ENCODE measurements at regions not wholly inside any gene's neighbourhood (a gene's known extent, or its start where the extent isn't known, plus 50 kb on each side); places are given as distances from the start of the nearest gene placed in this dataset.

- Histone ChIP-seq H3K27me3 (ENCODE audit: control insufficient read depth, insufficient read depth, low read length) (no peaks in the 10 kb centered on the region), H3K36me3 (ENCODE audit: control insufficient read depth, insufficient read depth, low read length) (no peaks in the 10 kb centered on the region), H3K4me3 (ENCODE audit: low read depth, low read length) (no peak overlapping the region), H3K9me3 (ENCODE audit: control insufficient read depth, insufficient read depth, low read length) (peaks cover 1% of the 10 kb centered on the region), H3K27ac (ENCODE audit: low read depth, low read length) (no peak overlapping the region), H3K4me1 (ENCODE audit: control insufficient read depth, insufficient read depth, low read length) (peaks cover 10% of the 10 kb centered on the region)
- 81% methylated on average over 5 of the region's 6 CpGs for WGBS (ENCODE audit: insufficient coverage)
- no peak for DNase-seq (ENCODE audit: low read depth in 4 of 6, low spot score in 6 of 6)
Observed at GRCh38 chr9:91155181-91155580, 206.5 kb downstream of the AUH start.

GRCh38 chr9:91155746-91156376 is 205.9 kb downstream of the AUH start:
- H3K27me3 ChIP-seq (ENCODE audit: control insufficient read depth, insufficient read depth, low read length), result no peaks in the 10 kb centered on the region
- H3K36me3 ChIP-seq (ENCODE audit: control insufficient read depth, insufficient read depth, low read length), result no peaks in the 10 kb centered on the region
- 89% methylated on average over 6 of the region's 7 CpGs for WGBS (ENCODE audit: insufficient coverage)
- DNase-seq (ENCODE audit: low read depth in 4 of 6, low spot score in 6 of 6), result no peak
- no peak overlapping the region for H3K4me3 ChIP-seq (ENCODE audit: low read depth, low read length)
- H3K4me1 ChIP-seq (ENCODE audit: control insufficient read depth, insufficient read depth, low read length), result peaks cover 13% of the 10 kb centered on the region
- peaks cover 1% of the 10 kb centered on the region for H3K9me3 ChIP-seq (ENCODE audit: control insufficient read depth, insufficient read depth, low read length)
- H3K27ac ChIP-seq (ENCODE audit: low read depth, low read length), result no peak overlapping the region

GRCh38 chr9:91156451-91157234 is 205.1 kb downstream of the AUH start:
- DNase-seq (ENCODE audit: low read depth in 4 of 6, low spot score in 6 of 6), result no peak
- Histone ChIP-seq H3K36me3 (ENCODE audit: control insufficient read depth, insufficient read depth, low read length) (no peaks in the 10 kb centered on the region), H3K4me3 (ENCODE audit: low read depth, low read length) (no peak overlapping the region), H3K9me3 (ENCODE audit: control insufficient read depth, insufficient read depth, low read length) (peaks cover 1% of the 10 kb centered on the region), H3K27ac (ENCODE audit: low read depth, low read length) (no peak overlapping the region), H3K27me3 (ENCODE audit: control insufficient read depth, insufficient read depth, low read length) (no peaks in the 10 kb centered on the region), H3K4me1 (ENCODE audit: control insufficient read depth, insufficient read depth, low read length) (peaks cover 13% of the 10 kb centered on the region)
- 77% methylated on average over 7 of the region's 10 CpGs for WGBS (ENCODE audit: insufficient coverage)

- no peak overlapping the region for H3K4me3 ChIP-seq (ENCODE audit: low read depth, low read length)
- H3K27me3 ChIP-seq (ENCODE audit: control insufficient read depth, insufficient read depth, low read length), result no peaks in the 10 kb centered on the region
- no peak overlapping the region for H3K27ac ChIP-seq (ENCODE audit: low read depth, low read length)
- H3K4me1 ChIP-seq (ENCODE audit: control insufficient read depth, insufficient read depth, low read length), result peaks cover 16% of the 10 kb centered on the region
- H3K36me3 ChIP-seq (ENCODE audit: control insufficient read depth, insufficient read depth, low read length), result no peaks in the 10 kb centered on the region
- WGBS (ENCODE audit: insufficient coverage), result 100% methylated on average over 1 of the region's 2 CpGs
- no peak for DNase-seq (ENCODE audit: low read depth in 4 of 6, low spot score in 6 of 6)
- H3K9me3 ChIP-seq (ENCODE audit: control insufficient read depth, insufficient read depth, low read length), result peaks cover 1% of the 10 kb centered on the region
Observed at GRCh38 chr9:91157883-91158282, 203.8 kb downstream of the AUH start.

- Histone ChIP-seq H3K36me3 (ENCODE audit: control insufficient read depth, insufficient read depth, low read length) (no peaks in the 10 kb centered on the region), H3K9me3 (ENCODE audit: control insufficient read depth, insufficient read depth, low read length) (peaks cover 1% of the 10 kb centered on the region), H3K4me1 (ENCODE audit: control insufficient read depth, insufficient read depth, low read length) (peaks cover 17% of the 10 kb centered on the region), H3K27me3 (ENCODE audit: control insufficient read depth, insufficient read depth, low read length) (no peaks in the 10 kb centered on the region), H3K27ac (ENCODE audit: low read depth, low read length) (no peak overlapping the region), H3K4me3 (ENCODE audit: low read depth, low read length) (no peak overlapping the region)
- DNase-seq (ENCODE audit: low read depth in 4 of 6, low spot score in 6 of 6), result no peak
- 66% methylated on average over 4 of the region's 6 CpGs for WGBS (ENCODE audit: insufficient coverage)
Observed at GRCh38 chr9:91158286-91158685, 203.4 kb downstream of the AUH start.

GRCh38 chr9:91158946-91159345 is 202.8 kb downstream of the AUH start:
- WGBS (ENCODE audit: insufficient coverage), result 80% methylated on average over 1 of the region's 3 CpGs
- H3K27ac ChIP-seq (ENCODE audit: low read depth, low read length), result no peak overlapping the region

GRCh38 chr9:91159664-91160121 is 202.0 kb downstream of the AUH start:
- no peak overlapping the region for H3K4me3 ChIP-seq (ENCODE audit: low read depth, low read length)
- WGBS (ENCODE audit: insufficient coverage), result 25% methylated on average over 27 of the region's 27 CpGs
- no peak overlapping the region for H3K27ac ChIP-seq (ENCODE audit: low read depth, low read length)
- H3K27me3 ChIP-seq (ENCODE audit: control insufficient read depth, insufficient read depth, low read length), result no peaks in the 10 kb centered on the region
- peaks cover 17% of the 10 kb centered on the region for H3K4me1 ChIP-seq (ENCODE audit: control insufficient read depth, insufficient read depth, low read length)
- no peaks in the 10 kb centered on the region for H3K9me3 ChIP-seq (ENCODE audit: control insufficient read depth, insufficient read depth, low read length)
- H3K36me3 ChIP-seq (ENCODE audit: control insufficient read depth, insufficient read depth, low read length), result no peaks in the 10 kb centered on the region
- peak in 2 of 6 donors; percentile 25 to 44 for DNase-seq (ENCODE audit: low read depth in 4 of 6, low spot score in 6 of 6)

More at GRCh38 chr9:91158946-91159345, 202.8 kb downstream of the AUH start:
- Histone ChIP-seq H3K4me3 (ENCODE audit: low read depth, low read length) (no peak overlapping the region), H3K27me3 (ENCODE audit: control insufficient read depth, insufficient read depth, low read length) (no peaks in the 10 kb centered on the region), H3K36me3 (ENCODE audit: control insufficient read depth, insufficient read depth, low read length) (no peaks in the 10 kb centered on the region), H3K9me3 (ENCODE audit: control insufficient read depth, insufficient read depth, low read length) (peaks cover 1% of the 10 kb centered on the region), H3K4me1 (ENCODE audit: control insufficient read depth, insufficient read depth, low read length) (peaks cover 17% of the 10 kb centered on the region)
- no peak for DNase-seq (ENCODE audit: low read depth in 4 of 6, low spot score in 6 of 6)

GRCh38 chr9:91160181-91160580 is 201.5 kb downstream of the AUH start:
- Histone ChIP-seq H3K4me3 (ENCODE audit: low read depth, low read length) (no peak overlapping the region), H3K9me3 (ENCODE audit: control insufficient read depth, insufficient read depth, low read length) (no peaks in the 10 kb centered on the region), H3K27me3 (ENCODE audit: control insufficient read depth, insufficient read depth, low read length) (no peaks in the 10 kb centered on the region), H3K27ac (ENCODE audit: low read depth, low read length) (no peak overlapping the region), H3K36me3 (ENCODE audit: control insufficient read depth, insufficient read depth, low read length) (no peaks in the 10 kb centered on the region), H3K4me1 (ENCODE audit: control insufficient read depth, insufficient read depth, low read length) (peaks cover 20% of the 10 kb centered on the region)
- DNase-seq (ENCODE audit: low read depth in 4 of 6, low spot score in 6 of 6), result no peak
- WGBS (ENCODE audit: insufficient coverage), result 49% methylated on average over 20 of the region's 22 CpGs

- Histone ChIP-seq H3K27ac (ENCODE audit: low read depth, low read length) (no peak overlapping the region), H3K4me1 (ENCODE audit: control insufficient read depth, insufficient read depth, low read length) (peaks cover 20% of the 10 kb centered on the region), H3K36me3 (ENCODE audit: control insufficient read depth, insufficient read depth, low read length) (no peaks in the 10 kb centered on the region), H3K27me3 (ENCODE audit: control insufficient read depth, insufficient read depth, low read length) (no peaks in the 10 kb centered on the region), H3K9me3 (ENCODE audit: control insufficient read depth, insufficient read depth, low read length) (no peaks in the 10 kb centered on the region), H3K4me3 (ENCODE audit: low read depth, low read length) (no peak overlapping the region)
- no peak for DNase-seq (ENCODE audit: low read depth in 4 of 6, low spot score in 6 of 6)
- 87% methylated on average over 31 of the region's 31 CpGs for WGBS (ENCODE audit: insufficient coverage)
Observed at GRCh38 chr9:91160599-91161464, 200.9 kb downstream of the AUH start.

All from spinal cord (tissue), 9 donors.